Gastrocnemius medialis (tissue), 4 donors: ENCODE measurements at regions not wholly inside any gene's neighbourhood (a gene's known extent, or its start where the extent isn't known, plus 50 kb on each side); places are given as distances from the start of the nearest gene placed in this dataset.

Experiments
- ATAC-seq, 2 donors: fragments of 150-250 bp; one replicate each; pipeline ENCODE4 v1.9.1; 2016
- DNase-seq, 2 donors: peaks; one replicate each; pipeline ENCODE4 v3.0.0-alpha.2; 2019
- H3K27ac ChIP-seq, 4 donors: fragments of 200-600 bp; sonication (generic); 1 replicate in 1 of 4; 2 replicates in 3 of 4; pipeline ENCODE4 v1.5.1; 2016 to 2018; ENCODE audit warnings: mild to moderate bottlenecking in 2 of 4, moderate library complexity in 1 of 4
- H3K27me3 ChIP-seq, 3 donors: fragments of 200-600 bp; sonication (generic) in 2 of 3; 1 replicate in 1 of 3; 2 replicates in 2 of 3; pipeline versions ENCODE4 v1.5.1 to v1.6.0; 2016 to 2019; ENCODE audit warnings: mild to moderate bottlenecking in 1 of 3, moderate library complexity in 1 of 3
- H3K36me3 ChIP-seq, 2 donors: fragments of 200-600 bp; sonication (generic) in 1 of 2; one replicate each; pipeline ENCODE4 v1.5.1; 2017 to 2018
- H3K4me1 ChIP-seq, 2 donors: fragments of 200-600 bp; sonication (generic) in 1 of 2; one replicate each; pipeline ENCODE4 v1.5.1; 2016 to 2017; ENCODE audit warnings: mild to moderate bottlenecking in 2 of 2
- H3K4me3 ChIP-seq, 4 donors: fragments of 200-600 bp; sonication (generic) in 3 of 4; 1 replicate in 1 of 4; 2 replicates in 3 of 4; pipeline ENCODE4 v1.5.1; 2016 to 2019; ENCODE audit warnings: mild to moderate bottlenecking in 2 of 4
- H3K9me3 ChIP-seq, 3 donors: fragments of 200-600 bp; sonication (generic) in 2 of 3; 1 replicate in 1 of 3; 2 replicates in 2 of 3; pipeline ENCODE4 v1.5.1; 2016 to 2019
- POLR2A ChIP-seq, 2 donors: fragments of 450-650 bp; IDR thresholded peaks; one replicate each; pipeline ENCODE4 v1.6.1; 2017; ENCODE audit warnings: antibody characterized with exemption in 2 of 2, mild to moderate bottlenecking in 2 of 2, moderate library complexity in 2 of 2
- in situ Hi-C, 4 donors: fragments of 200-750 bp; cut with MboI; loops; one replicate each; pipeline versions ENCODE4 v1.15.0 to v1.8.0; 2017; ENCODE audit warnings: low sequenced_read_pairs in 4 of 4
- intact Hi-C: fragments of 100-400 bp; cut with DNase I; formaldehyde crosslinking; loops from one replicate; pipeline ENCODE4 v1.15.1; 2023; ENCODE audit warnings: low total_unique reads
- TF ChIP-seq, protein P1 (sequence below), 5 experiments: fragments of 450-650 bp in 3 of 5; fragments of 200-600 bp in 2 of 5; sonication (generic) in 2 of 5; IDR thresholded peaks in 4 of 5; conservative IDR thresholded peaks in 1 of 5; 1 replicate in 4 of 5; 2 replicates in 1 of 5; pipeline ENCODE4 v1.5.1; 2016 to 2019; ENCODE audit warnings: antibody characterized with exemption in 5 of 5, mild to moderate bottlenecking in 3 of 5, moderate library complexity in 3 of 5

DNA sequence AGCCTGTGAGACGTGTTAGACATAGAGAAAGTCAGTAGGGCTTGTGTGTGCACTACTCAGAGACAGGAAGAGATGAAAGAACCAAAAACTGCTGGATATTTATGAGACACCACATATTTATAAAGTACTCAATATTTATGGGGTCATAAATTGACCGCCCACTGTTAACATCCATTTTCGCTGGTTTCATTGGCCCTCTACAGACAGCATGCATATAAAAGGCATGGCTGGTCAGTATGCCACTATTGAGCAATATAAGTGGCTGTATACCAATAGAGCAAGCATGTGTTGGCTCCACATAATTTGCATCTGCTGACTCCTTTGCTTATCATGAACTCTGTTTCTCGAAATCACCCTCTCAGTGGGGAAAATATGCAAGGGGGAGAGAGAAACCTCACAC, 110.3 kb upstream of the BTN3A2 start:
- DNase-seq (no peak), ATAC-seq (no peak)
- in situ Hi-C loops (no loop called here), intact Hi-C loops (no loop called here)
- no peak for TF ChIP-seq POLR2A (IDR thresholded peaks at IDR 0.05)
- TF ChIP-seq, protein P1, sequence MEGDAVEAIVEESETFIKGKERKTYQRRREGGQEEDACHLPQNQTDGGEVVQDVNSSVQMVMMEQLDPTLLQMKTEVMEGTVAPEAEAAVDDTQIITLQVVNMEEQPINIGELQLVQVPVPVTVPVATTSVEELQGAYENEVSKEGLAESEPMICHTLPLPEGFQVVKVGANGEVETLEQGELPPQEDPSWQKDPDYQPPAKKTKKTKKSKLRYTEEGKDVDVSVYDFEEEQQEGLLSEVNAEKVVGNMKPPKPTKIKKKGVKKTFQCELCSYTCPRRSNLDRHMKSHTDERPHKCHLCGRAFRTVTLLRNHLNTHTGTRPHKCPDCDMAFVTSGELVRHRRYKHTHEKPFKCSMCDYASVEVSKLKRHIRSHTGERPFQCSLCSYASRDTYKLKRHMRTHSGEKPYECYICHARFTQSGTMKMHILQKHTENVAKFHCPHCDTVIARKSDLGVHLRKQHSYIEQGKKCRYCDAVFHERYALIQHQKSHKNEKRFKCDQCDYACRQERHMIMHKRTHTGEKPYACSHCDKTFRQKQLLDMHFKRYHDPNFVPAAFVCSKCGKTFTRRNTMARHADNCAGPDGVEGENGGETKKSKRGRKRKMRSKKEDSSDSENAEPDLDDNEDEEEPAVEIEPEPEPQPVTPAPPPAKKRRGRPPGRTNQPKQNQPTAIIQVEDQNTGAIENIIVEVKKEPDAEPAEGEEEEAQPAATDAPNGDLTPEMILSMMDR (IDR thresholded peaks at IDR 0.05 in 4 of 5, conservative IDR thresholded peaks at IDR 0.05 in 1 of 5): no peak
- H3K36me3 ChIP-seq: no peaks in the 10 kb centered on the region
- H3K9me3 ChIP-seq: no peaks in the 10 kb centered on the region
- no peak overlapping the region for H3K4me3 ChIP-seq
- H3K27me3 ChIP-seq: peaks cover 48 to 73% (median 70%) of the 10 kb centered on the region in 3 donors
- peaks cover 0 to 12% of the 10 kb centered on the region in 2 donors for H3K4me1 ChIP-seq
- H3K27ac ChIP-seq: no peak overlapping the region

DNA sequence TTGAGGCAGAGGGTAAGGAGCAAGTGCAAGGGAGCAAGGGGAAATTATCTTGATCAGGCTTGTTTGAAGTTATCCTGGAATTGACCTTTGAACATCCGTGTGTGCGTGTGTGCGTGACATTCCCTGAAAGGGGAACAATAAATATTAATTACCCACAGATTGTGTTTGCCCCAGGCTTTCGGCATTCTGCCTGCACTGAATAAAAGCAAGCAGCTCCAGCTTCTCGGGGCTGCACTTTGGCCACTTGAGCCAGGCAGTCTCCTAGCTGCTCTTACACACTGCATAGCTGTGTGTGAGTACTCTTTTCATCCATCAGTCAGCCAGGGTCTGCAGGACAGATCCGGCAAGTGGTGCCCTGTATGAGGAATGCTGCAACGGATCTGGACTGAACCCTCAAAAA, 107.7 kb upstream of the BTN3A2 start:
- Histone ChIP-seq H3K9me3 (no peaks in the 10 kb centered on the region), H3K4me1 (no peaks in the 10 kb centered on the region), H3K27me3 (peaks cover 30 to 53% (median 49%) of the 10 kb centered on the region in 3 donors), H3K4me3 (no peak overlapping the region), H3K27ac (no peak overlapping the region), H3K36me3 (no peaks in the 10 kb centered on the region)
- ATAC-seq: no peak
- intact Hi-C loops: no loop called here
- TF ChIP-seq POLR2A (IDR thresholded peaks at IDR 0.05): no peak
- TF ChIP-seq, protein P1 (IDR thresholded peaks at IDR 0.05 in 4 of 5, conservative IDR thresholded peaks at IDR 0.05 in 1 of 5): no peak
- in situ Hi-C loops: no loop called here
- no peak for DNase-seq

DNA sequence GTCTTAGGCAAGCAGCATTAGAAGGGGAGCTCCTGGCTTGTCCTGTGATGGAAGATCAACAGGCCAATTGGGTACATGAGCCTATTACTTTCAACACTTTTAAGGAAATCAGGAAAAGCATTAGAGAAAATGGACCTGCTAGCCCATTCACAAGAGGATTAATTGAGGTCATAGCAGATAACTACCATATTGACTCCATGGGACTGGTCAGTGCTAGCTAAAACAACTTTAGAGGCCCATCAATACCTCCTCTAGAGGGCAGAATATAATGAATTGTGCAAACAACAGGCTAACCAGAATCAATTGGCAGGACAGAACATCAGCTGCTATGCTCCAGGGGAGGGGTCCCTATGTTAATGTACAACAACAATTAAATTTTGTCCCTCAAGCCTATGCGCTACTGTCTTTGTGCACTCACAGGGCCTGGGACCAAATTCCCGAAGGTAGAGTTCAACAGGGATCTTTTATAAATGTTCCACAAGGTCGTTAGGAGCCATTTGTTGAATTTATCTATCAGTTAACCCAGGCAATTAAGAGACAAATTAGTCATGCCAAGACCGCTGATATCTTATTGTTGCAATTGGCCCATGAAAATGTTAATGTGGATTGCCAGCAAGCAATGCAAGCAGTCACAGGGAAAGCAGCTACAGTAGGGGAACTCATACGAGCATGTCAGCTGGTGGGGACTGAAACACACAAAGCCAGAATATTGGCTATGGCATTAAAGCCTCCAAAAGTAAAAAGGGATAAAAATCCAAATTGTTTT, 106.6 kb upstream of the BTN3A2 start:
- in situ Hi-C loops: no loop called here
- Histone ChIP-seq H3K27ac (no peak overlapping the region), H3K4me3 (no peak overlapping the region), H3K27me3 (peaks cover 19 to 41% (median 37%) of the 10 kb centered on the region in 3 donors), H3K4me1 (no peaks in the 10 kb centered on the region), H3K36me3 (no peaks in the 10 kb centered on the region), H3K9me3 (no peaks in the 10 kb centered on the region)
- no peak for TF ChIP-seq POLR2A (IDR thresholded peaks at IDR 0.05)
- TF ChIP-seq, protein P1 (IDR thresholded peaks at IDR 0.05 in 4 of 5, conservative IDR thresholded peaks at IDR 0.05 in 1 of 5): no peak
- intact Hi-C loops: no loop called here
- ATAC-seq (no peak), DNase-seq (no peak)

DNA sequence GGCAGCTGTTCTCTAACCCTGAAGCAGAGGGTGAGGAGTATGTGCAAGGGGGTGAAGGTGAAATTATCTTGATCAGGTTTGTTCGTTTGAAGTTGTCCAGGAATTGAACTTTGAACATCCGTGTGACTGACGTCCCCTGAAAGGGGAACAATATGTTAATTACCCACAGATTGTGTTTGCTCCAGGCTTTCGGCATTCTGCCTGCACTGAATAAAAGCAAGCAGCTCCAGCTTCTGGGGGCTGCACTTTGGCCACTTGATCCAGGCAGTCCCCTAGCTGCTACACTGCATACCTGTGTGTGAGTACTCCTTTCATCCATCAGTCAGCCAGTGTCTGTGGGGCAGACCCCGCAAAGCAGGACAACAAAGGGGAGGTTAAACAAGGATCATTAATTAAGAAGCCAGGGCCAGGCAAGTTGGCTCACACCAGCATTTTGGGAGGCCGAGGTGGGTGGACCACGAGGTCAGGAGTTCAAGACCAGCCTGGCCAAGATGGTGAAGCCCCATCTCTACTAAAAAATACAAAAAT, 104.8 kb upstream of the BTN3A2 start:
- H3K4me1 ChIP-seq: no peaks in the 10 kb centered on the region
- intact Hi-C loops (no loop called here), in situ Hi-C loops (no loop called here)
- no peaks in the 10 kb centered on the region for H3K9me3 ChIP-seq
- DNase-seq (no peak), ATAC-seq (no peak)
- peaks cover 10 to 26% (median 24%) of the 10 kb centered on the region in 3 donors for H3K27me3 ChIP-seq
- H3K36me3 ChIP-seq: no peaks in the 10 kb centered on the region
- TF ChIP-seq, protein P1 (IDR thresholded peaks at IDR 0.05 in 4 of 5, conservative IDR thresholded peaks at IDR 0.05 in 1 of 5): no peak
- TF ChIP-seq POLR2A (IDR thresholded peaks at IDR 0.05): no peak
- no peak overlapping the region for H3K4me3 ChIP-seq
- H3K27ac ChIP-seq: no peak overlapping the region
